H1 (cell line): ENCODE measurements at regions not wholly inside any gene's neighbourhood (a gene's known extent, or its start where the extent isn't known, plus 50 kb on each side); places are given as distances from the start of the nearest gene placed in this dataset.

Experiments
- POLR2A ChIP-seq, 2 experiments: IDR thresholded peaks; 1 replicate in 1 of 2; 2 replicates in 1 of 2; pipeline ENCODE4 v1.6.1; 2011; ENCODE audit warnings: low read depth in 2 of 2, low read length in 2 of 2, mild to moderate bottlenecking in 2 of 2; ENCODE audit errors: control extremely low read depth in 1 of 2
- SUZ12 ChIP-seq: fragments of 200-600 bp; sonication (generic); IDR thresholded peaks from 2 replicates; pipeline ENCODE4 v1.6.1; 2012; ENCODE audit warnings: mild to moderate bottlenecking, inconsistent platforms, low read length, moderate library complexity, mixed read lengths
- TF ChIP-seq, protein P1 (sequence below), 3 experiments: IDR thresholded peaks; 1 replicate in 2 of 3; 2 replicates in 1 of 3; pipeline versions ENCODE4 v1.5.1 to v1.6.1; 2011; ENCODE audit warnings: low read length in 3 of 3, mild to moderate bottlenecking in 3 of 3, inconsistent platforms in 2 of 3, low read depth in 1 of 3, moderate library complexity in 1 of 3; ENCODE audit not compliant: insufficient read depth in 1 of 3; ENCODE audit errors: control extremely low read depth in 1 of 3
- TF ChIP-seq, protein P2 (sequence below): IDR thresholded peaks from 2 replicates; pipeline ENCODE4 v1.6.1; 2012; ENCODE audit warnings: low read length, inconsistent platforms

DNA sequence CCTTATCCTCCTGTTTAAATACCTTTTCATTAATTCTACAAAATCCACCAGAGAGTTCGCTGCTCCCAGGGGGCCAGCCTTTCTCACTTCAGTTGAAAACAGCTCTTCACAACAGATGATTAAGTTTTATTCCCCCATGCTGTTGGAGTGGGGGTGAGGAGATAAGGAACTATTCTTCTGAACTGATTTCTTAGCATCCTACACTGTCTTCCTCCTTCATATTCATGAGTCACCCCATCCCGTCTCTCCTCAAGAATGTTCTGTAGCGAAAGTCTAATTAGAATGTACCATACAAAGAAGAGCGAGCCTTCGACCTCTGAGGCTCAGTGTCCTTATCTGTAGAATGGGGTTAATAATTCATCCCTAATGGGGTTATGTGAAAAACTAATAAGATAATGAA lies 138.0 kb downstream of the PIK3R1 start:
- TF ChIP-seq, protein P1, sequence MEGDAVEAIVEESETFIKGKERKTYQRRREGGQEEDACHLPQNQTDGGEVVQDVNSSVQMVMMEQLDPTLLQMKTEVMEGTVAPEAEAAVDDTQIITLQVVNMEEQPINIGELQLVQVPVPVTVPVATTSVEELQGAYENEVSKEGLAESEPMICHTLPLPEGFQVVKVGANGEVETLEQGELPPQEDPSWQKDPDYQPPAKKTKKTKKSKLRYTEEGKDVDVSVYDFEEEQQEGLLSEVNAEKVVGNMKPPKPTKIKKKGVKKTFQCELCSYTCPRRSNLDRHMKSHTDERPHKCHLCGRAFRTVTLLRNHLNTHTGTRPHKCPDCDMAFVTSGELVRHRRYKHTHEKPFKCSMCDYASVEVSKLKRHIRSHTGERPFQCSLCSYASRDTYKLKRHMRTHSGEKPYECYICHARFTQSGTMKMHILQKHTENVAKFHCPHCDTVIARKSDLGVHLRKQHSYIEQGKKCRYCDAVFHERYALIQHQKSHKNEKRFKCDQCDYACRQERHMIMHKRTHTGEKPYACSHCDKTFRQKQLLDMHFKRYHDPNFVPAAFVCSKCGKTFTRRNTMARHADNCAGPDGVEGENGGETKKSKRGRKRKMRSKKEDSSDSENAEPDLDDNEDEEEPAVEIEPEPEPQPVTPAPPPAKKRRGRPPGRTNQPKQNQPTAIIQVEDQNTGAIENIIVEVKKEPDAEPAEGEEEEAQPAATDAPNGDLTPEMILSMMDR (IDR thresholded peaks at IDR 0.05; ENCODE audit: control extremely low read depth in 1 of 3, insufficient read depth in 1 of 3, low read depth in 1 of 3, low read length in 3 of 3), result no peak
- TF ChIP-seq SUZ12 (no peak), POLR2A (IDR thresholded peaks at IDR 0.05; ENCODE audit: control extremely low read depth in 1 of 2, low read depth in 2 of 2, low read length in 2 of 2) (no peak)
- TF ChIP-seq, protein P2, sequence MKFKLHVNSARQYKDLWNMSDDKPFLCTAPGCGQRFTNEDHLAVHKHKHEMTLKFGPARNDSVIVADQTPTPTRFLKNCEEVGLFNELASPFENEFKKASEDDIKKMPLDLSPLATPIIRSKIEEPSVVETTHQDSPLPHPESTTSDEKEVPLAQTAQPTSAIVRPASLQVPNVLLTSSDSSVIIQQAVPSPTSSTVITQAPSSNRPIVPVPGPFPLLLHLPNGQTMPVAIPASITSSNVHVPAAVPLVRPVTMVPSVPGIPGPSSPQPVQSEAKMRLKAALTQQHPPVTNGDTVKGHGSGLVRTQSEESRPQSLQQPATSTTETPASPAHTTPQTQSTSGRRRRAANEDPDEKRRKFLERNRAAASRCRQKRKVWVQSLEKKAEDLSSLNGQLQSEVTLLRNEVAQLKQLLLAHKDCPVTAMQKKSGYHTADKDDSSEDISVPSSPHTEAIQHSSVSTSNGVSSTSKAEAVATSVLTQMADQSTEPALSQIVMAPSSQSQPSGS, result no peak
